Trophoblast cell (in vitro differentiated cells and primary cell): ENCODE measurements at regions not wholly inside any gene's neighbourhood (a gene's known extent, or its start where the extent isn't known, plus 50 kb on each side); places are given as distances from the start of the nearest gene placed in this dataset.
A peak's percentile ranks its signal among the peaks of the same experiment; 100 is the strongest.

Source experiments
- DNase-seq, 2 donors: peaks; one replicate each; pipeline ENCODE4 v3.0.0-alpha.2; 2016
- H2AFZ ChIP-seq: 2 replicates; pipeline ENCODE4 v1.6.1; 2013; ENCODE audit warnings: low read length, moderate library complexity, mild to moderate bottlenecking; ENCODE audit not compliant: insufficient read depth, poor library complexity
- H2AK5ac ChIP-seq: 2 replicates; pipeline ENCODE4 v1.6.1; 2013; ENCODE audit warnings: mild to moderate bottlenecking, low read length
- H2BK120ac ChIP-seq: 2 replicates; pipeline ENCODE4 v1.6.1; 2013; ENCODE audit warnings: low read length, mild to moderate bottlenecking, moderate library complexity; ENCODE audit not compliant: insufficient read depth, poor library complexity
- H2BK12ac ChIP-seq: 2 replicates; pipeline ENCODE4 v1.6.1; 2013; ENCODE audit warnings: mild to moderate bottlenecking, low read length, moderate library complexity
- H2BK5ac ChIP-seq: 2 replicates; pipeline ENCODE4 v1.6.1; 2013; ENCODE audit warnings: low read length, low read depth, moderate library complexity, mild to moderate bottlenecking; ENCODE audit not compliant: poor library complexity
- H3K14ac ChIP-seq: 2 replicates; pipeline ENCODE4 v1.6.1; 2013; ENCODE audit warnings: mild to moderate bottlenecking, low read length
- H3K18ac ChIP-seq: 2 replicates; pipeline ENCODE4 v1.6.1; 2013; ENCODE audit warnings: mild to moderate bottlenecking, low read length
- H3K23ac ChIP-seq: 2 replicates; pipeline ENCODE4 v1.6.1; 2013; ENCODE audit warnings: low read length
- H3K27ac ChIP-seq: 2 replicates; pipeline ENCODE4 v1.5.1; 2013; ENCODE audit warnings: low read depth, mild to moderate bottlenecking, inconsistent platforms, low read length, moderate library complexity
- H3K27me3 ChIP-seq: 2 replicates; pipeline ENCODE4 v1.6.1; 2013; ENCODE audit warnings: inconsistent platforms, mild to moderate bottlenecking, low read length, moderate library complexity; ENCODE audit not compliant: insufficient read depth
- H3K36me3 ChIP-seq, 2 experiments: 1 replicate in 1 of 2; 2 replicates in 1 of 2; pipeline ENCODE4 v1.6.1; 2013; ENCODE audit warnings: low read length in 2 of 2, mild to moderate bottlenecking in 2 of 2, moderate library complexity in 1 of 2; ENCODE audit not compliant: insufficient read depth in 2 of 2, control insufficient read depth in 1 of 2
- H3K4ac ChIP-seq: 2 replicates; pipeline ENCODE4 v1.6.1; 2013; ENCODE audit warnings: low read depth, mild to moderate bottlenecking, low read length, moderate library complexity
- H3K4me1 ChIP-seq, 2 experiments: 1 replicate in 1 of 2; 2 replicates in 1 of 2; pipeline ENCODE4 v1.6.1; 2013; ENCODE audit warnings: low read length in 2 of 2, mild to moderate bottlenecking in 2 of 2, moderate library complexity in 1 of 2; ENCODE audit not compliant: insufficient read depth in 2 of 2, control insufficient read depth in 1 of 2
- H3K4me2 ChIP-seq: 2 replicates; pipeline ENCODE4 v1.6.1; 2013; ENCODE audit warnings: inconsistent platforms, mild to moderate bottlenecking, low read length, moderate library complexity
- H3K4me3 ChIP-seq: 2 replicates; pipeline ENCODE4 v1.5.1; 2013; ENCODE audit warnings: mild to moderate bottlenecking, low read depth, low read length, inconsistent platforms
- H3K79me1 ChIP-seq: one replicate; pipeline ENCODE4 v1.6.1; 2013; ENCODE audit warnings: low read length
- H3K79me2 ChIP-seq: 2 replicates; pipeline ENCODE4 v1.6.1; 2013; ENCODE audit warnings: low read length, mild to moderate bottlenecking; ENCODE audit not compliant: control insufficient read depth, insufficient read depth, poor library complexity
- H3K9ac ChIP-seq: 2 replicates; pipeline ENCODE4 v1.6.1; 2013; ENCODE audit warnings: mild to moderate bottlenecking, low read length
- H3K9me3 ChIP-seq: 2 replicates; pipeline ENCODE4 v1.6.1; 2013; ENCODE audit warnings: low read depth, mild to moderate bottlenecking, control low read depth, inconsistent platforms, low read length; ENCODE audit not compliant: insufficient read depth
- H4K12ac ChIP-seq: 2 replicates; pipeline ENCODE4 v1.6.1; 2013; ENCODE audit warnings: low read depth, mild to moderate bottlenecking, low read length, moderate library complexity
- H4K8ac ChIP-seq: 2 replicates; pipeline ENCODE4 v1.6.1; 2013; ENCODE audit warnings: low read depth, mild to moderate bottlenecking, low read length, moderate library complexity
- H4K91ac ChIP-seq: one replicate; pipeline ENCODE4 v1.6.1; 2013; ENCODE audit warnings: low read depth, mild to moderate bottlenecking, low read length, moderate library complexity
- WGBS: extraction: QIAGEN DNeasy Blood & Tissue Kit; methylation state at CpG from one replicate; pipeline ENCODE4 v1.1.7; 2013; ENCODE audit warnings: missing lambda C conversion rate; ENCODE audit not compliant: insufficient read length, insufficient coverage; ENCODE audit errors: extremely low coverage; 5-methylcytosine and 5-hydroxymethylcytosine counted together

GRCh38 chr2:76413436-76413835 lies 702.7 kb upstream of the GCFC2 start:
- no peak overlapping the region for H4K91ac ChIP-seq
- H3K4me1 ChIP-seq: no peaks in the 10 kb centered on the region
- H2AK5ac ChIP-seq: no peak overlapping the region
- no peak overlapping the region for H2BK12ac ChIP-seq
- H3K14ac ChIP-seq: no peak overlapping the region
- no peaks in the 10 kb centered on the region for H3K79me2 ChIP-seq
- H3K4me3 ChIP-seq: no peak overlapping the region
- no peak overlapping the region for H4K8ac ChIP-seq
- H3K36me3 ChIP-seq: no peaks in the 10 kb centered on the region
- H3K9me3 ChIP-seq: no peaks in the 10 kb centered on the region
- no peak for DNase-seq
- no peak overlapping the region for H3K4ac ChIP-seq
- H3K79me1 ChIP-seq: no peaks in the 10 kb centered on the region
- no peak overlapping the region for H4K12ac ChIP-seq
- H2AFZ ChIP-seq: no peak overlapping the region
- H3K23ac ChIP-seq: no peak overlapping the region
- no peak overlapping the region for H3K27ac ChIP-seq
- H3K27me3 ChIP-seq: no peaks in the 10 kb centered on the region
- no peak overlapping the region for H3K4me2 ChIP-seq
- H3K9ac ChIP-seq: no peak overlapping the region
- H2BK5ac ChIP-seq: no peak overlapping the region
- H2BK120ac ChIP-seq: no peak overlapping the region
- H3K18ac ChIP-seq: no peak overlapping the region

GRCh38 chr2:76406134-76406855 lies 695.6 kb upstream of the GCFC2 start:
- Histone ChIP-seq H4K91ac (no peak overlapping the region), H3K23ac (no peak overlapping the region), H4K12ac (no peak overlapping the region), H3K36me3 (no peaks in the 10 kb centered on the region), H3K79me1 (no peaks in the 10 kb centered on the region), H2BK12ac (no peak overlapping the region), H3K27me3 (no peaks in the 10 kb centered on the region), H3K9me3 (peaks cover 9% of the 10 kb centered on the region), H3K27ac (no peak overlapping the region), H2BK5ac (no peak overlapping the region), H3K79me2 (no peaks in the 10 kb centered on the region), H3K14ac (no peak overlapping the region), H3K4me1 (no peaks in the 10 kb centered on the region), H2AFZ (no peak overlapping the region), H2AK5ac (no peak overlapping the region), H3K4me3 (no peak overlapping the region), H3K4ac (no peak overlapping the region), H2BK120ac (no peak overlapping the region), H4K8ac (no peak overlapping the region), H3K4me2 (no peak overlapping the region), H3K9ac (no peak overlapping the region), H3K18ac (no peak overlapping the region)
- peak in 1 of 2 donors; percentile 1 for DNase-seq
- no CpG with 5 or more reads among the region's 12 CpGs for WGBS

DNA sequence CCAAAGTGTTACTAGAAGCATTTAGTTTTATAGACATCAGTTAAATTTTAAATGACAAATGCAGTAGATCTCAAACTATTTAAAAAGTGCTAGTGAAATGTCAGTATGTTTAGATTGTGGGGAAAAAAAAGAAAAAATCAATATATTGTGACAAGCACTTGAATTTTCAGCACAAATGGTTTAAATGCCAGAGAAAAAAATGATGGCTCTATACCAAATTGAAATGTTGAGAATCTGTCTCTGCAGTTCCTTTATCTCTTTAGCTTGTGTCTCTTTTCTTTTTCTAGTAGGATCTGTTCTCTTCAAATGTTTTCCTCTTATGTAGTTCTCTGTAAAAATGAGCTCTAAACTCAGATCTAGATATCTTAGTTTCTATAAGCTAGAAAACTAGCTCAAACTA lies 682.6 kb upstream of the GCFC2 start:
- Histone ChIP-seq H3K79me1 (no peaks in the 10 kb centered on the region), H2BK12ac (no peak overlapping the region), H2BK120ac (no peak overlapping the region), H3K14ac (no peak overlapping the region), H3K4ac (no peak overlapping the region), H3K23ac (no peak overlapping the region), H3K9me3 (no peaks in the 10 kb centered on the region), H2BK5ac (no peak overlapping the region), H4K91ac (no peak overlapping the region), H4K12ac (no peak overlapping the region), H3K4me2 (no peak overlapping the region), H3K27ac (no peak overlapping the region), H3K4me3 (no peak overlapping the region), H3K27me3 (no peaks in the 10 kb centered on the region), H3K4me1 (no peaks in the 10 kb centered on the region), H3K18ac (no peak overlapping the region), H3K79me2 (no peaks in the 10 kb centered on the region), H2AFZ (no peak overlapping the region), H2AK5ac (no peak overlapping the region), H4K8ac (no peak overlapping the region), H3K9ac (no peak overlapping the region), H3K36me3 (no peaks in the 10 kb centered on the region)
- no peak for DNase-seq

- no peak overlapping the region for H4K12ac ChIP-seq
- H3K27me3 ChIP-seq: no peaks in the 10 kb centered on the region
- no peak overlapping the region for H3K4ac ChIP-seq
- H4K8ac ChIP-seq: no peak overlapping the region
- no peak overlapping the region for H3K27ac ChIP-seq
- no peak for DNase-seq
- no peak overlapping the region for H2AK5ac ChIP-seq
- no peak overlapping the region for H3K18ac ChIP-seq
- H3K23ac ChIP-seq: no peak overlapping the region
- no peak overlapping the region for H3K4me3 ChIP-seq
- H3K14ac ChIP-seq: no peak overlapping the region
- H3K4me1 ChIP-seq: no peaks in the 10 kb centered on the region
- no peak overlapping the region for H2AFZ ChIP-seq
- no CpG with 5 or more reads among the region's 3 CpGs for WGBS
- H3K4me2 ChIP-seq: no peak overlapping the region
- no peak overlapping the region for H2BK120ac ChIP-seq
- no peak overlapping the region for H2BK12ac ChIP-seq
- no peaks in the 10 kb centered on the region for H3K79me2 ChIP-seq
- no peak overlapping the region for H2BK5ac ChIP-seq
- no peaks in the 10 kb centered on the region for H3K9me3 ChIP-seq
- H4K91ac ChIP-seq: no peak overlapping the region
- no peak overlapping the region for H3K9ac ChIP-seq
- no peaks in the 10 kb centered on the region for H3K36me3 ChIP-seq
- no peaks in the 10 kb centered on the region for H3K79me1 ChIP-seq
Measured at GRCh38 chr2:76391678-76392077, 681.0 kb upstream of the GCFC2 start.
